22Rv1 (cell line): ENCODE measurements at regions not wholly inside any gene's neighbourhood (a gene's known extent, or its start where the extent isn't known, plus 50 kb on each side); places are given as distances from the start of the nearest gene placed in this dataset.

Experiments used
- H3K27ac ChIP-seq: fragments of 450-650 bp; 2 replicates; pipeline ENCODE4 v1.5.1; 2017
- ZFX ChIP-seq: fragments of 450-650 bp; IDR thresholded peaks from 2 replicates; pipeline ENCODE4 v1.6.1; 2017; ENCODE audit warnings: antibody characterized with exemption, borderline replicate concordance
- TF ChIP-seq, protein P1 (sequence below): fragments of 450-650 bp; IDR thresholded peaks from 2 replicates; pipeline ENCODE4 v1.5.1; 2017; ENCODE audit warnings: mild to moderate bottlenecking

DNA sequence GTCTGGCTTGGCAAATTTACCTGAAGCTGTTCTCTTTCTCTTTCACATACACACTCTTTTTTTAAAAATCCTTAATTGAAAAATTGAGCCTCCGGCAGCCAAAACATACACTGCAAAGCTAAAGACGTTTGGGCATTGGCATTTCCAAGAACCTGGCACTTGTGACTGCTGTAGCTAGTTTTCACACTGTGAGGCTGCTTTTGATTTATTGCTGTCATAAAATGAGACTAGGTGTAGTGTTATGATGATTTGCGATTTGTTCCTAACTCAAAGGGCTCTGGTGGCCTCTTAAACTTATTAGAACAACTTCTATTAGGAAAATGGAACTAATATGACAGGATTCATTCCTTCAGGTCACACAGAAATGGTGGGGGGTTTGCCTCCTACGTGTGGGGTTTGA lies 377.1 kb upstream of the FAR2 start:
- no peak for TF ChIP-seq ZFX
- TF ChIP-seq, protein P1, sequence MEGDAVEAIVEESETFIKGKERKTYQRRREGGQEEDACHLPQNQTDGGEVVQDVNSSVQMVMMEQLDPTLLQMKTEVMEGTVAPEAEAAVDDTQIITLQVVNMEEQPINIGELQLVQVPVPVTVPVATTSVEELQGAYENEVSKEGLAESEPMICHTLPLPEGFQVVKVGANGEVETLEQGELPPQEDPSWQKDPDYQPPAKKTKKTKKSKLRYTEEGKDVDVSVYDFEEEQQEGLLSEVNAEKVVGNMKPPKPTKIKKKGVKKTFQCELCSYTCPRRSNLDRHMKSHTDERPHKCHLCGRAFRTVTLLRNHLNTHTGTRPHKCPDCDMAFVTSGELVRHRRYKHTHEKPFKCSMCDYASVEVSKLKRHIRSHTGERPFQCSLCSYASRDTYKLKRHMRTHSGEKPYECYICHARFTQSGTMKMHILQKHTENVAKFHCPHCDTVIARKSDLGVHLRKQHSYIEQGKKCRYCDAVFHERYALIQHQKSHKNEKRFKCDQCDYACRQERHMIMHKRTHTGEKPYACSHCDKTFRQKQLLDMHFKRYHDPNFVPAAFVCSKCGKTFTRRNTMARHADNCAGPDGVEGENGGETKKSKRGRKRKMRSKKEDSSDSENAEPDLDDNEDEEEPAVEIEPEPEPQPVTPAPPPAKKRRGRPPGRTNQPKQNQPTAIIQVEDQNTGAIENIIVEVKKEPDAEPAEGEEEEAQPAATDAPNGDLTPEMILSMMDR: no peak
- no peak overlapping the region for H3K27ac ChIP-seq

DNA sequence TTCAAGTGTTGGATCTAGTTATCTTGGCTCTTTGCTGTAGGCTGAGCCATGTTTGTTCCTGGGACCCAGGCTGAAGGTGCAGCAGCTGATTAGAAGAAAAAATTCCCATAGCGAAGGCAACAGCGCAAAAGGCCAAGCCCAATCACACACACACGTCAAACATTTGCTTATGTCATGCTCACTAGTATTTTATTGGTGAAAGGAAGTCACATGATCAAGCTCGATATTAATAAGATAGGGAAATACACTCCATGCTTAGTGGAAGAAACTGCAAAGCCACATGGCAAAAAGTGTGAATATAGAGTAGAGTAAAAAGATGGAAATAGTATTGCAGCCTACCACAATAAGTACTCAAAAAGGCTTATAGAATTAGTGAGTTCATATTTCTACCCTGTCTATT lies 373.5 kb upstream of the FAR2 start:
- no peak overlapping the region for H3K27ac ChIP-seq
- no peak for TF ChIP-seq ZFX
- TF ChIP-seq, protein P1: no peak

DNA sequence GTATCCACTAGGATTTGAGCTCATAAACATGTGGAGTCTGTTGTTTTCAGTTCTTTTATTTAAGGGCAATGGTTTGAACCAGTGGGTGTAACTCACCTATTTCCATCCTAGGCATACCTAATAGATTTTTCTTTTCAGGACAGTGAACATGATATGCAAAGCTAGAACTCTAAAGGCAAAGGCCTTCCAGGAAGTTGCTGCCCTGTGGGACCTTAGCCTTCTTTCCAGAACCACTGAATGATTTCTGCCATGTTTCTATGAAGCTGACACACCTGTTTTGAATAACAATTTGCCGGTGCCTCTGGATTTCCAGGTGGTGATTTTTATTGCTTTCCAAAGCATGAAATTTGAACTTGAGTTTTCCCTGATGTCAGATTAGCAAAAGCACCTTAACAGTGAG lies 372.9 kb upstream of the FAR2 start:
- TF ChIP-seq, protein P1: no peak
- no peak for TF ChIP-seq ZFX
- no peak overlapping the region for H3K27ac ChIP-seq

DNA sequence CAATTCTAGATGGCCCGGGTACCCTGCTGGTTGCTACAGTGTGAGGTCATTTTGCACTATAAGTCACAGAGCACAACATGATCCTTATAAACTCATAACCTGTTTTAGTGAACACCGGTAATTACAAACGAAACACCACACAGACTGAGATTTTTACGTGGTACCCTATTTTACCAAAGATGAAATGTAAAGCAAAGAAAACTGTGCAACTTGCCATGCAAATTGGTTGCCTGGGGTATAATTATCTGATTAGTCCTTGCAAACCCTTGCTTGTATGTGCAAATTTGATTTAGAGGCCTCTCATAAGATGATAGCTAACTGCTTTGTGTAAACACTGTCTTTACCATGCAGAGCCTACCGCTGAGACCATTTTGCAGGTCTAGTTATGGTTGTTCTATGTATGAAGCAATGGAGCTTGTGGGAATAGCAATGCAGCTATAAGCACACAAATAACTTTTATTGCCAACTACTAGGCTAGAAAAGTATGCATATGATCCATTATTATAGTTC lies 372.1 kb upstream of the FAR2 start:
- TF ChIP-seq, protein P1: no peak
- TF ChIP-seq ZFX: no peak
- no peak overlapping the region for H3K27ac ChIP-seq

DNA sequence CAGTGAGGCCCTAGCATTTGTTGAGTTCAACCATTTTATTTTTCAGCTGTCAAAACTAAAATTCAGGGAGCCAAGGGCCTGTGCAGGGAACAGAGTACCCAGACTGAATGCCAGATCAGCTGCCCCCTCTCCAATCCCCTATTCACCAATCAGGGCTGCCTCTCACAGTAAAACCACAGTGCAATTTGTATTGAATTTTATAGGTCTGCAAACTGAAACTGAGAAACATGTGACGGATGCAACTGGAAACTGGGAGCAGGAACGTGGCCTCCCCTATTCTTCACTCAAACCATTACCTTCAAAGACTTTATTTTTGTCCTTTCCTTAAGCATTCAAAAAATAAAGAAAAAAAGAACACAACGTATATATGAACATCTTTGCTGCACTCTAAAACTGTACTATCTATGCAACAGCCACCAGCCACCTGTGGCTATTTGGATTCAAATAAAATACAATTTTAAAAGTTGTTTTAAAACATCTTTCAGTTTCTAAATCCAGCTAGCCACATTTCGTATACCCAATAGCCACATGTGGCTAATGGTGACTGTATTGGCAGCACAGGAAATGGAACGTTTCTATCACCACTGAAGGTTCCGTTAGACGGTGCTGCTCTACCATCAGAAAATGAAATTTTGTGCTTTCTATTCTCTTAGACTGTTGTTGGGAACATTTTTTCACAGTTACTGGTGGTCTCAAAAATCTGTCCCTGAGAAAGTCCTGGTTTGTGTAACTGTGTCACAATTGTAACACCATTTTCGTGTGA lies 371.3 kb upstream of the FAR2 start:
- TF ChIP-seq ZFX: no peak
- TF ChIP-seq, protein P1: no peak
- no peak overlapping the region for H3K27ac ChIP-seq

DNA sequence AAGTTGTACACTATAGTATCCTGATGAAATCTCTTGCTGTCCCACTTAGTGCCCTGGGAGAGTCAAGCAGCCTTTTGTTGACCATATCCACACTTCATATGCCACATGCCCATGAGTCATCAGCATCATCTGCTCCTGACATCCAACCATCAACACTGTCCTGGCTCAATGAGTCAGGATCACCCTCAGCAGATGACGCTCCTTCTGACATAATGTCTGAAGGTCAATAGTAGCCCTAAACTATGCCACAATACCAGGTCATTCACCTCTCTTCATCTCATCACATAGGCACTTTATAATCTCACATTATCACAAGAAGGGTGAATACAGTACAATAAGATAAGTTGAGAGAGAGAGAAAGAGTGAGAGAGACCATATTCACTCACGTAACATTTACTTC lies 369.0 kb upstream of the FAR2 start:
- H3K27ac ChIP-seq: no peak overlapping the region
- TF ChIP-seq ZFX: no peak
- TF ChIP-seq, protein P1: no peak

DNA sequence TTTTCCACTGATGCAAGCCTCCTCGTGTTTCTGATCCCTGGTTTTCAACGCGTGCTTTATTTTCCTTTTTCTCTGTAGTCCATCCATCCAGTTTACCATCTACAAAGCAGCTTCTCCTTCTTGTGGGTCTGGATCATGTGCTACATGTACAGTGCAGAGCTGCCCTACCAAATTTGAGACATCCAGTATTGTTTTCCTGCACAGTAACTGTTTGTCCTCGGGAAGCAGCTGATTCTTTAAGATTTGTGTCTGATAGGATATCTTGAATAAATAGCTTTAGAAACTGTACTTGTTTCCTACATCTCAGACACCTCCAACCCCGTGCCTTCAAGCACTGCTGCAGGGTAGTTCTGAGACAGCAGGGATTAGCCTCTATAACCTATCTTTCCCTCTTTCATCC lies 368.1 kb upstream of the FAR2 start:
- no peak overlapping the region for H3K27ac ChIP-seq
- TF ChIP-seq ZFX: no peak
- TF ChIP-seq, protein P1: no peak
